GM18507 (cell line): ENCODE measurements at regions not wholly inside any gene's neighbourhood (a gene's known extent, or its start where the extent isn't known, plus 50 kb on each side); places are given as distances from the start of the nearest gene placed in this dataset.
"Not testable (repeated sequence)": the region's sequence is repeated elsewhere in the genome, so short reads cannot be mapped to it uniquely, and the experiment has no call there.

ENCODE experiments used
- DNase-seq: peaks from one replicate; pipeline ENCODE4 v3.0.0; 2011; ENCODE audit warnings: low read depth; ENCODE audit not compliant: insufficient read length; ENCODE audit errors: extremely low spot score
- FAIRE-seq: peaks from 2 replicates; lab custom pipeline; 2011; peaks lifted over from hg19 to GRCh38; lab: Jason Lieb, UNC

GRCh38 chr12:60223242-60223641 lies 627.4 kb downstream of the SLC16A7 start:
- DNase-seq = no peak
- FAIRE-seq = no peak

GRCh38 chr12:60225216-60226000 lies 629.6 kb downstream of the SLC16A7 start:
- no peak for DNase-seq
- no peak for FAIRE-seq

GRCh38 chr12:60227916-60228315 lies 632.1 kb downstream of the SLC16A7 start:
- DNase-seq (no peak), FAIRE-seq (no peak)

DNA sequence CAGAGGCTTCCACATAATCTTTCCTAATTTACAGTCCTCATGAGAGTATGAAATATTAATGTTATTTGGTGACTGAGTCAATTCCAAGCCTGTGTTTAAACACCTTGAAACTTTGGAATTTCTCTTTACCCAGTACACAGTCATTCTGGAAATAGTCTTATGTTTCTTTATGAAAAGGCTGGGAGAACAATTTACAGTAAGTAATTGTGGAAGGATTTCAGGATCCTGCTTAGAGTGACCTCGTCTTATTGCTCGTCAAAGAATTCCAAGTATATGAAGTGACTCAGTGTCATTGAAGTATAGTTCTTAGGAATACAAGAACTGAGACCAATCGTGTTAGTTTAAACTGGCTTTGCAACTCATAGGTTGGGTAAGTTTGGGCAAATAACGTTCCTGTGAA lies 634.2 kb downstream of the SLC16A7 start:
- FAIRE-seq = no peak
- DNase-seq = no peak

GRCh38 chr12:60231303-60231702 lies 635.5 kb downstream of the SLC16A7 start:
- no peak for DNase-seq
- FAIRE-seq = no peak

DNA sequence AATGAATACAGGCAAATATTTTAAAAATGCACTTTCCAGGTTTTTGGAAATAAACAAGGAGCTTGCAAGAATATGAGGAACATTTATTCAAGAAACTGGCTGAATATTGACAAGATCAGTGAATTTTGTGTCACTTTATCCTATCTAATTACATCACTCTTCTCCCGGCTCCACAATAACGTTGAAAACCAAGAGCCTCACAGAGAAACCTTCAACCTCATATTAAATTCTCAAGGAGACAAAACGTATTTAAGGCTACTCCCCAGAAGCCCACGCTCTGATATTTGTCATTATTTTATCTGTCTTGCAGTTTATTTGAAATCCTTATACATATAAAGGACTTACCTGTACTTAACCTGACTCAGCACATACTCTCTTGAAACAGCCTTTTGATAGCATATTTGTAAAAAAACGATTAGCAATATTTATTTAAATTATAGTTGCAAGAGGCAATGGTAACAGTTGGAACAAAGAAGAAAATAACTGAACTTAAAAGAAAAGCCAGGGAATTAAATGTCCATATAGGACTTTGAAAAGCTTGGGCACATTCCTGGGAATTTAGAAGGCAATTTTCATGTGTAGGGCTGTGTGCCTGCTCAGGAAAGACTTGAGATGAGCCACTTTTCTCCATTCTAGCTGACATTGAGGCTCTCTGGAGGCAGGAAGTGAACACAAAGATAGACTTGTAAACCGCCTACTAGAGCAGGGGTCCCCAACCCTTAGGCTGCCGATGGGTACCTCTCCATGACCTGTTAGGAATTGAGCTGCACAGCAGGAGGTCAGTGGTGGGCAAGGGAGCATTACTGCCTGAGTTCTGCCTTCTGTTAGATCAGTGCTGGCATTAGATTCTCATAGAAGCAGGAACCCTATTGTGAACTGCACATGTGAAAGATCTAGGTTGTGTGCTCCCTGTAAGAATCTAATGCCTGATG lies 636.4 kb downstream of the SLC16A7 start:
- DNase-seq (no peak), FAIRE-seq (no peak)

- not testable (repeated sequence) for DNase-seq
These were observed 638.9 kb downstream of the SLC16A7 start for GRCh38 chr12:60234611-60235195.

GRCh38 chr12:60235261-60235660 lies 639.4 kb downstream of the SLC16A7 start:
- no peak for FAIRE-seq
- DNase-seq = no peak

More at GRCh38 chr12:60234611-60235195, 638.9 kb downstream of the SLC16A7 start:
- FAIRE-seq = not testable (repeated sequence)

DNA sequence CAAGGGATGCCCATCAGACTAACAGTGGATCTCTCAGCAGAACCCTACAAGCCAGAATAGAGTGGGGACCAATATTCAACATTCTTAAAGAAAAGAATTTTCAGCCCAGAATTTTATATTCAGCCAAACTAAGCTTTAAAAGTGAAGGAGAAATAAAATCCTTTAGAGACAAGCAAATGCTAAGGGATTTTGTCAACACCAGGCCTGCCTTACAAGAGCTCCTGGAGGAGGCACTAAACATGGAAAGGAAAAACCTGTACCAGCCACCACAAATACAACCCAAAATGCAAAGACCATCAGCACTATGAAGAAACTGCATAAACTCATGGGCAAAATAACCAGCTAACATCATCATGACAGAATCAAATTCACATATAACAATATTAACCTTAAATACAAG lies 640.6 kb downstream of the SLC16A7 start:
- DNase-seq, FAIRE-seq: not testable (repeated sequence)

DNA sequence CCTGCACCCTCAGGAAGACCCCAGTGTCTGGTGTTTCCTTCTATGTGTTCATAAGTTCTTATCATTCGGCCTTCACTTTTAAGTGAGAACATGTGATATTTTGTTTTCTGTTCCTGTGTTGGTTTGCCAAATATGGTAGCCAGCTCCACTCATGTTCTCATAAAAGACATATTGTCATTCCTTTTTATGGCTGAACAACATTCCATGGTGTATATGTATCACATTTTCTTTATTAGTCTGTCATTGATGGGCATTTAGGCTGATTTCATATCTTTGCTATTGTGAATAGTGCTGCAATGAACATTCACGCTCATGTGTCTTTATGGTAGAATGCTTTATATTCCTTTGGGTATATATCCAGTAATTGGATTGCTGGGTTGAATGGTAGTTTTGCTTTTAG lies 645.1 kb downstream of the SLC16A7 start:
- no peak for DNase-seq
- FAIRE-seq = no peak

GRCh38 chr12:60251091-60251490 lies 655.3 kb downstream of the SLC16A7 start:
- FAIRE-seq (no peak), DNase-seq (no peak)

DNA sequence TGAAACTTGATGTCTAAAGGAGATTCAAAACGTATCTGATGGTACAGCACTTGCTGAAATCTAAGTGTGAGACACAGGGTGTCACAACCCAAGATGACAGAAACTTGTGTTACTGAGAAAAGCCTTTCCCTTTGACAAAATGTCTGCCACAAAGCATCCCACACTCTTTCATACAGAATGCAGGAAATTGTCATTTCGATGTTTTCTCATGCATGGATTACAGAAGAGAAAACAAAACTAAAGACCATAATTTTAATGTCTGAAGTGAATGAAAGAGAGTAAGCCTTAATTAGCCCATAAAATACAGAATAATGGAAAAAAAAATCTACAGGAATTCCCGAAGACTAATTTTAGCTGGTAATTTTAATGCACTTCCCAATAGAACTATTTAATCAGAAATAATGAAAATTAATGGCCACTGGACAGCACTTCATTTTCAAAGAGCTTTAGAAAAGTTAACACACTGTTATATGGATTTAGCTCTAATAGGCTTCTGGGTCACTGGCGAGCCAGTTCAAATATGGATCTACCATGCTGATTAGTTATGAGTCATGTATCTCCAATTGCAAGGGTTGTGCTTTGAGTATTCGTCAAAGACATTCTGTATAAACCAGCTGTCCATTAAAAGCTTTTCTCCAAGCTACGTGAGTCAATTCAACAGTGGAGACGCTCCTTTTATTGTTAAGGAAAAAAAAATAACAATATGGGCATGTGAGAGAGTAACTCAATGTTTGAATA lies 656.7 kb downstream of the SLC16A7 start:
- no peak for FAIRE-seq
- no peak for DNase-seq

GRCh38 chr12:60255044-60255443 lies 659.2 kb downstream of the SLC16A7 start:
- FAIRE-seq = no peak
- no peak for DNase-seq

DNA sequence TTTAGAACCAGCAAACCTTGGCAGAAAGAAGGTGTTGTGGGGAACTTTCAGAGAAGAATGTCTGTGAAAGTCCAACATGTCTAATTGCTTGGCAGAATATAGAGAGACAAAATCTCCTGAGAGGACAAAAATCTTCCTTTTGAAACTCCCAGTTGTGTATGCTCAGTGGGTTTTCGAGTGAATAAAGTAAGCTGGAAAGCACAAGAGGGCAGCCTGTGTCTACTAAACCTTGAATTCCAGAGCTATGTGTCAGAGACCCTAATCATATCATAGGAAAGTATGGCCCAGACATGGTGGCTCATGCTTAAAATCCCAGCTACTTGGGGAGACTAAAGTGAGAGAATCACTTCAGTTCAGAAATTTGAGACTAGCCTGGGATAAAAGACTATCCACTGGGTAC lies 661.2 kb downstream of the SLC16A7 start:
- DNase-seq = no peak
- FAIRE-seq = no peak

DNA sequence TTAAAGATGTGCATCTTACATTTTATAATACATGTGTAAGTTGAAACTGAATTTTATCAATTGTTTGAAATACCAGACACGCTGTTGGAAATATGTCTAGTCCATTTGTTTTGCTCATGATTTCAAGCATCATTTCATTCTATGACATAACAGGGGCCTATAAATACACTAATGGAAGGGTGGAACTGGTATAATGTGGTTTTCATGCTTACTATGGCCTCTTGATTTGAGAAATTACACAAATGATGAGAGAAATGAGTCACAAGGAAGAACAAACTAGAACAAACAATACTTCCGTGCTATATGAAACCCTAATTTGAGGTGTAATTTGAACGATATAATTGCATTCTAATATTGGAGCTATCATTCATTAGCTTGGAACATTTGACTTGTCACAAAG lies 663.4 kb downstream of the SLC16A7 start:
- FAIRE-seq = no peak
- no peak for DNase-seq

DNA sequence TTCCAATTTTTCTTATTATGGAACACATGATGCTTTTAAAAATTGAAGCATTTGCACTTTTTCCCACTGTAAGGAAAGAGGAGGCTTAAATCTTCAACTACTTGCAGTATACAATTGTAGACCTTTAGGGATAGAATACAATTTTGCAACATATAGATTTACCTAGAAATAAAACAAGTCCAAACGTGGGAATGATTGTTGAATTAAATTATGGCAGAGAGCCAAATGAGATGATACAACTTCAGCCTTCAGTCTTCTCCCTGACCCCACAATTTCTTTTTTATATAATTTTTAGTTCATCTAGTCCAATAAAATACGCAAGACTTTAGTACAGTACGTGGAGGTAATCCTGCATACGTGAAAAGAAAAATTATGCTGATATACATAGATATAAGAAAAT lies 666.5 kb downstream of the SLC16A7 start:
- FAIRE-seq = no peak
- no peak for DNase-seq

DNA sequence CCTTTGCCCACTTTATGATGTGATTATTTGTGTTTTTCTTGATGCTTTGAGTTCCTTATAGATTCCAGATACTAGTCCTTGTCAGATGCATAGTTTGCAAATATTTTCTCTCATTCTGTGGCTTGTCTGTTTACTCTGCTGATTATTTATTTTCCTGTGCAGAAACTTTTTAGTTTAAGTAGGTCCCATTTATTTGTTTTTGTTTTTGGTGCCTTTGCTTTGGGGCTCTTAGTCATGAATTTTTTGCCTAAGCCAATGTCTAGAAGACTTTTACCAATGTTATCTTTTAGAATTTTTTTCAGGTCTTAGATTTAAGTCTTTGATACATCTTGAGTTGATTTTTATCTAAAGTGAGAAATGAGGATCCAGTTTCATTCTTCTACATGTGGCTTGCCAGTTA lies 667.3 kb downstream of the SLC16A7 start:
- DNase-seq = no peak

GRCh38 chr12:60263836-60264493 lies 668.1 kb downstream of the SLC16A7 start:
- no peak for DNase-seq
- no peak for FAIRE-seq

More for the DNA sequence above, 667.3 kb downstream of the SLC16A7 start:
- no peak for FAIRE-seq

DNA sequence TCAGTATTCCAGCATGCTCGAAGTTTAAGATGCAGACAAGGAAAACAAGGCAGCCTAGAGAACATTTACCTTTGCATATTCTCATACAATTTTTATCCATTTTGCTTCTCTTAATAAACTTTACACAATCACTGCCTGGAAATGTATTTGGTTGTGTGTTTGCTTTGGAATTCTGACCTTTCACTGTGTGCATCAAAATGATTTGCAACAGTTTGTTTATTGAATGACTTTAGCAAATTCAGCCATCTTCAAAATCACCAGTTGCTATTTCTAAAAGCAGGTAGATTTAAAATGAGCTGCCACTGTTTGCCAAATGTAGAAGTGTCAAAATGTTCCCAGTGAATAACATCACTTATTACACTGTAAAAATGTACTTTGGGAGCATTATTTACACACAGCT lies 669.9 kb downstream of the SLC16A7 start:
- no peak for FAIRE-seq
- DNase-seq = no peak
